IMR-90 (cell line): ENCODE measurements at regions not wholly inside any gene's neighbourhood (a gene's known extent, or its start where the extent isn't known, plus 50 kb on each side); places are given as distances from the start of the nearest gene placed in this dataset.

Experiments used
- ATAC-seq: fragments of 200-7000 bp; cut with Tn5 transposase; 2 replicates; pipeline ENCODE4 v1.9.1; 2020; ENCODE audit warnings: low read depth, mild to moderate bottlenecking, moderate library complexity
- BruUV-seq: library from RNA; stranded (reverse); fragments of 400-500 nt; replicated peaks from 2 replicates; lab custom pipeline; 2021; lab: Mats Ljungman, UMichigan
- CTCF ChIA-PET: fragments of 300-600 bp; formaldehyde crosslinking; extraction: SDS; loops from one replicate; lab custom pipeline; 2021; ENCODE audit warnings: antibody characterized with exemption; lab: Yijun Ruan, JAX
- POLR2A ChIA-PET: fragments of 300-600 bp; sonication (Branson Sonifier 250); formaldehyde crosslinking; loops from one replicate; lab custom pipeline; 2022; ENCODE audit warnings: antibody characterized with exemption; ENCODE audit not compliant: unreplicated experiment; lab: Charles Lee
- DNase-seq: peaks from one replicate; pipeline ENCODE4 v3.0.0; 2013
- H2AFZ ChIP-seq: replicated peaks from 2 replicates; pipeline ENCODE3; 2013; ENCODE audit warnings: low read length, mild to moderate bottlenecking; ENCODE audit not compliant: poor library complexity
- H2AK5ac ChIP-seq: 2 replicates; pipeline ENCODE4 v1.6.1; 2013; ENCODE audit warnings: low read depth, low read length, inconsistent platforms
- H2AK9ac ChIP-seq: replicated peaks from 2 replicates; pipeline ENCODE3; 2013; ENCODE audit warnings: mild to moderate bottlenecking, low read depth, low read length, moderate library complexity; ENCODE audit not compliant: poor library complexity
- H2BK120ac ChIP-seq: 2 replicates; pipeline ENCODE4 v1.6.1; 2013; ENCODE audit warnings: low read depth, low read length, inconsistent platforms
- H2BK15ac ChIP-seq: 3 replicates; pipeline ENCODE4 v1.6.1; 2013; ENCODE audit warnings: low read depth, low read length, inconsistent platforms
- H2BK20ac ChIP-seq: 2 replicates; pipeline ENCODE4 v1.6.1; 2013; ENCODE audit warnings: low read depth, mild to moderate bottlenecking, inconsistent platforms, low read length, moderate library complexity
- H2BK5ac ChIP-seq: 2 replicates; pipeline ENCODE4 v1.6.1; 2013; ENCODE audit warnings: mild to moderate bottlenecking, low read depth, low read length, inconsistent platforms; ENCODE audit not compliant: poor library complexity, severe bottlenecking
- H3K14ac ChIP-seq: replicated peaks from 2 replicates; pipeline ENCODE4 v1.6.1; 2013; ENCODE audit warnings: low read depth, low read length, inconsistent platforms
- H3K18ac ChIP-seq: 2 replicates; pipeline ENCODE4 v1.6.1; 2013; ENCODE audit warnings: low read depth, low read length, control low read depth
- H3K23ac ChIP-seq: 2 replicates; pipeline ENCODE4 v1.6.1; 2013; ENCODE audit warnings: low read depth, low read length, inconsistent platforms
- H3K27ac ChIP-seq: 2 replicates; pipeline ENCODE4 v1.5.1; 2013; ENCODE audit warnings: mild to moderate bottlenecking, control low read depth, low read length; ENCODE audit not compliant: insufficient read depth
- H3K27me3 ChIP-seq: 2 replicates; pipeline ENCODE4 v1.6.1; 2013; ENCODE audit warnings: low read length; ENCODE audit not compliant: control insufficient read depth, insufficient read depth
- H3K36me3 ChIP-seq: 2 replicates; pipeline ENCODE4 v1.6.1; 2013; ENCODE audit warnings: low read length, mixed read lengths; ENCODE audit not compliant: control insufficient read depth, insufficient read depth
- H3K4ac ChIP-seq: 2 replicates; pipeline ENCODE4 v1.6.1; 2013; ENCODE audit warnings: low read depth, low read length, inconsistent platforms
- H3K4me1 ChIP-seq: 2 replicates; pipeline ENCODE4 v1.6.1; 2013; ENCODE audit warnings: low read length, mixed read lengths; ENCODE audit not compliant: control insufficient read depth, insufficient read depth
- H3K4me2 ChIP-seq: 2 replicates; pipeline ENCODE4 v1.6.1; 2013; ENCODE audit warnings: low read depth, mild to moderate bottlenecking, control low read depth, low read length, moderate library complexity
- H3K4me3 ChIP-seq: 2 replicates; pipeline ENCODE4 v1.5.1; 2013; ENCODE audit warnings: low read depth, mild to moderate bottlenecking, control low read depth, low read length, moderate library complexity; ENCODE audit not compliant: insufficient read depth
- H3K56ac ChIP-seq: 2 replicates; pipeline ENCODE4 v1.6.1; 2013; ENCODE audit warnings: low read length, inconsistent platforms; ENCODE audit not compliant: insufficient read depth; ENCODE audit errors: extremely low read depth
- H3K79me1 ChIP-seq, 2 experiments: 2 replicates each; pipeline ENCODE4 v1.6.1; 2013; ENCODE audit warnings: low read length in 2 of 2, inconsistent platforms in 1 of 2, low read depth in 1 of 2
- H3K9ac ChIP-seq: 2 replicates; pipeline ENCODE4 v1.6.1; 2013; ENCODE audit warnings: low read depth, low read length, control low read depth
- H3K9me1 ChIP-seq: 2 replicates; pipeline ENCODE4 v1.6.1; 2013; ENCODE audit warnings: low read length, inconsistent platforms; ENCODE audit not compliant: insufficient read depth
- H3K9me3 ChIP-seq: 2 replicates; pipeline ENCODE4 v1.6.1; 2013; ENCODE audit warnings: low read length; ENCODE audit not compliant: control insufficient read depth, insufficient read depth
- H4K20me1 ChIP-seq: 2 replicates; pipeline ENCODE4 v1.6.1; 2013; ENCODE audit warnings: low read length, inconsistent platforms; ENCODE audit not compliant: insufficient read depth
- H4K5ac ChIP-seq: 2 replicates; pipeline ENCODE4 v1.6.1; 2013; ENCODE audit warnings: mild to moderate bottlenecking, low read depth, low read length, control low read depth
- H4K8ac ChIP-seq, 2 experiments: 2 replicates each; pipeline ENCODE4 v1.6.1; 2013; ENCODE audit warnings: low read depth in 2 of 2, low read length in 2 of 2, control low read depth in 1 of 2, inconsistent platforms in 1 of 2
- H4K91ac ChIP-seq: 2 replicates; pipeline ENCODE4 v1.6.1; 2013; ENCODE audit warnings: low read depth, low read length, inconsistent platforms; ENCODE audit not compliant: insufficient read depth
- BHLHE40 ChIP-seq: fragments of 150-350 bp; IDR thresholded peaks from 2 replicates; pipeline ENCODE4 v1.6.1; 2016; ENCODE audit warnings: mild to moderate bottlenecking, low read depth, low read length
- CEBPB ChIP-seq: IDR thresholded peaks from 2 replicates; pipeline ENCODE4 v1.6.1; 2012; ENCODE audit warnings: low read depth, low read length, improper control_type of control experiment
- CTCF ChIP-seq: conservative IDR thresholded peaks from 2 replicates; pipeline ENCODE4 v1.5.1; 2012; ENCODE audit warnings: mild to moderate bottlenecking, low read depth, low read length, improper control_type of control experiment
- ELK1 ChIP-seq: fragments of 150-350 bp; IDR thresholded peaks from 2 replicates; pipeline ENCODE4 v1.6.1; 2016; ENCODE audit warnings: low read depth, mild to moderate bottlenecking, low read length, moderate library complexity, borderline replicate concordance
- FOS ChIP-seq: fragments of 150-350 bp; IDR thresholded peaks from 2 replicates; pipeline ENCODE4 v1.6.1; 2016; ENCODE audit warnings: low read depth, low read length
- MAZ ChIP-seq: IDR thresholded peaks from 2 replicates; pipeline ENCODE4 v1.6.1; 2012; ENCODE audit warnings: low read depth, mild to moderate bottlenecking, low read length, improper control_type of control experiment, moderate library complexity, borderline replicate concordance
- MXI1 ChIP-seq: IDR thresholded peaks from 2 replicates; pipeline ENCODE4 v1.6.1; 2012; ENCODE audit warnings: low read depth, mild to moderate bottlenecking, low read length, moderate library complexity, borderline replicate concordance
- NFE2L2 ChIP-seq: fragments of 150-350 bp; IDR thresholded peaks from 2 replicates; pipeline ENCODE4 v1.6.1; 2016; ENCODE audit warnings: low read depth, mild to moderate bottlenecking, low read length
- POLR2A ChIP-seq: IDR thresholded peaks from 2 replicates; pipeline ENCODE4 v1.6.1; 2012; ENCODE audit warnings: mild to moderate bottlenecking, low read depth, low read length
- RAD21 ChIP-seq: IDR thresholded peaks from 2 replicates; pipeline ENCODE4 v1.6.1; 2012; ENCODE audit warnings: low read length, improper control_type of control experiment
- RCOR1 ChIP-seq: IDR thresholded peaks from 2 replicates; pipeline ENCODE4 v1.6.1; 2012; ENCODE audit warnings: mild to moderate bottlenecking, low read length, improper control_type of control experiment; ENCODE audit not compliant: insufficient replicate concordance
- RFX5 ChIP-seq: IDR thresholded peaks from 2 replicates; pipeline ENCODE4 v1.8.0; 2012; ENCODE audit warnings: low read depth, mild to moderate bottlenecking, low read length, moderate library complexity
- SMC3 ChIP-seq: fragments of 150-350 bp; IDR thresholded peaks from 2 replicates; pipeline ENCODE4 v1.6.1; 2016; ENCODE audit warnings: low read depth, mild to moderate bottlenecking, antibody characterized with exemption, low read length, moderate library complexity
- USF2 ChIP-seq: fragments of 150-350 bp; IDR thresholded peaks from 2 replicates; pipeline ENCODE4 v1.6.1; 2017; ENCODE audit warnings: mild to moderate bottlenecking, antibody characterized with exemption, low read length, low read depth
- WGBS, 2 experiments: methylation state at CpG; one replicate each; pipeline versions ENCODE4 v1.1.5 to v1.1.7; 2013; ENCODE audit warnings: missing lambda C conversion rate in 2 of 2; ENCODE audit not compliant: insufficient read length in 1 of 2; ENCODE audit errors: extremely low coverage in 2 of 2; 5-methylcytosine and 5-hydroxymethylcytosine counted together
- dilution Hi-C: fragments of 300-500 bp; cut with HindIII; formaldehyde crosslinking; loops from one replicate; pipeline ENCODE4 v1.14.3; 2018; ENCODE audit warnings: low sequenced_read_pairs; ENCODE audit not compliant: unreplicated experiment
- in situ Hi-C: fragments of 300-500 bp; cut with MboI; formaldehyde crosslinking; loops from 3 replicates; pipeline ENCODE4 v1.14.3; 2019; ENCODE audit warnings: low sequenced_read_pairs, inconsistent platforms, mixed read lengths
- intact Hi-C: fragments of 100-400 bp; cut with micrococcal nuclease; formaldehyde crosslinking; loops from 2 replicates; pipeline ENCODE4 v1.10.0; 2022

GRCh38 chr12:97131220-97131981, 224.3 kb downstream of the NEDD1 start:
- H3K9ac ChIP-seq = no peak overlapping the region
- H3K4me1 ChIP-seq = no peaks in the 10 kb centered on the region
- no peaks in the 10 kb centered on the region for H4K20me1 ChIP-seq
- H3K27me3 ChIP-seq = no peaks in the 10 kb centered on the region
- no peak overlapping the region for H2BK5ac ChIP-seq
- no peak overlapping the region for H3K56ac ChIP-seq
- no peak overlapping the region for H4K5ac ChIP-seq
- H3K79me1 ChIP-seq = no peaks in the 10 kb centered on the region
- intact Hi-C loops (no loop called here), dilution Hi-C loops (no loop called here), in situ Hi-C loops (no loop called here)
- TF ChIP-seq CTCF = no peak
- TF ChIP-seq BHLHE40 = no peak
- no peak for TF ChIP-seq FOS
- no peak for TF ChIP-seq RCOR1
- TF ChIP-seq USF2 = no peak
- no peak for TF ChIP-seq MXI1
- no peak for TF ChIP-seq RAD21
- TF ChIP-seq RFX5 = no peak
- TF ChIP-seq MAZ = no peak
- no peak for TF ChIP-seq POLR2A
- no peak for TF ChIP-seq CEBPB
- TF ChIP-seq SMC3 = no peak
- TF ChIP-seq ELK1 = no peak
- TF ChIP-seq NFE2L2 = no peak
- no peak overlapping the region for H2AK9ac ChIP-seq
- no peak overlapping the region for H3K27ac ChIP-seq
- H4K91ac ChIP-seq = no peak overlapping the region
- H3K18ac ChIP-seq = no peak overlapping the region
- DNase-seq (no peak), ATAC-seq (no peak)
- POLR2A ChIA-PET = no interaction called here
- peaks cover 4% of the 10 kb centered on the region; the same call in 1 of the 2 replicates for H3K9me3 ChIP-seq
- H2AK5ac ChIP-seq = no peak overlapping the region
- H3K4ac ChIP-seq = no peak overlapping the region
- no CpG with 5 or more reads among the region's 4 CpGs for WGBS, 2 experiments
- no peak overlapping the region for H4K8ac ChIP-seq
- H2AFZ ChIP-seq = no peak overlapping the region
- no peak overlapping the region for H3K4me2 ChIP-seq
- no TSS peak for BruUV-seq
- no peak overlapping the region for H3K14ac ChIP-seq
- no peak overlapping the region for H2BK15ac ChIP-seq
- H2BK20ac ChIP-seq = no peak overlapping the region
- H2BK120ac ChIP-seq = no peak overlapping the region
- CTCF ChIA-PET = no interaction called here
- no peak overlapping the region for H3K4me3 ChIP-seq
- no peaks in the 10 kb centered on the region for H3K36me3 ChIP-seq
- H3K23ac ChIP-seq = no peak overlapping the region
- H3K9me1 ChIP-seq = no peaks in the 10 kb centered on the region
